HG02588 (cell line): ENCODE measurements at regions not wholly inside any gene's neighbourhood (a gene's known extent, or its start where the extent isn't known, plus 50 kb on each side); places are given as distances from the start of the nearest gene placed in this dataset.
A peak's percentile ranks its signal among the peaks of the same experiment; 100 is the strongest.

Experiments
- ATAC-seq: cut with Tn5 transposase; IDR thresholded peaks from one replicate; pipeline ENCODE4 v1.9.1; 2021; ENCODE audit warnings: mild to moderate bottlenecking, moderate library complexity; ENCODE audit not compliant: unreplicated experiment

GRCh38 chr3:31442755-31443154 is 90.0 kb upstream of the STT3B start:
- no peak for ATAC-seq

GRCh38 chr3:31444220-31445142 is 88.2 kb upstream of the STT3B start:
- no peak for ATAC-seq

GRCh38 chr3:31445701-31446100 is 87.0 kb upstream of the STT3B start:
- no peak for ATAC-seq

- ATAC-seq: peak; percentile 59
Observed at GRCh38 chr3:31448035-31448881, 84.5 kb upstream of the STT3B start.

GRCh38 chr3:31448882-31449243 is 83.9 kb upstream of the STT3B start:
- no peak for ATAC-seq

GRCh38 chr3:31449318-31449717 is 83.4 kb upstream of the STT3B start:
- no peak for ATAC-seq

DNA sequence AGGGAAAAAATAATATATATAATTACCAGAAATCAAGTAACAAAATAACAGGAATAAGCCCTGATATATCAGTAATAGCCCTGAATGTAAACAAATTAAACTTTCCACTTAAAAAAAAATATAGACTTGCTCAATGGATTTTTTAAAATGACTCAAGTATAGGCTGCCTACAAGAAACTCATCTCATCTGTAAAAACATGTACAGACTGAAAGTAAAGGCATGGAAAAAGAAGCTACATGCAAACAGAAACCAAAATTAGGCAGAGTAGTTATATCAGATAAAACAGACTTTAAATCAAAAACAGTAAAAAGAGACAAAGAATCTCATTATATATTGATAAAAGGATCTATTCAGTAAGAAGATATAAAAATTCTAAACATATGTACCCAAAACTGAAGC is 82.4 kb upstream of the STT3B start:
- no peak for ATAC-seq

DNA sequence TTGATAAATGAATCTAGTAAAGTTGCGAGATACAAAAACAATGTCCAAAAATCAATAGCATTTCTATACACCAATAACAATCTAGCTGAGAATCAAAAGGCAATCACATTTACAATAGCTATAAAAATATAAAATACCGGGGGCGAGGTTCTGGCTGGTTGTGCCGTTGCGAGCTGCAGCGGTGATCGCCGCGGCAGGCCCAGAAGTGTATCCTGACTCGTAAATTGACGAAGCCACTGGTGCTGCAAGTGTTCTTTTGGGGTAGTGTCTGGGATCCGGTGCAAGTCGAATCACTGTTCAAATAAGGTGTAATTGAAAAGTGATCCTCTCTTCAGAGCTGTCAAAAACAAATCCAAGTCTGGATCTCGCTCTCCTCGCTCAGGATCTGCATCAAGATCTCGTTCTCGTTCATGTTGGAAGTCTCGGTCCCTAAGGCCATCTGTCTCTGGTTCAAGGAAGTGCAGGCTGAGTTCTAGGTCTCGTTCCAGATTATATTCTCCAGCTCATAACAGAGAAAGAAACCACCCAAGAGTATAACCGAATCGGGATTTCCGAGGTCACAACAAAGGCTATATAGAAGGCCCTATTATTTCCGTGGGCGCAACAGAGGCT is 80.1 kb upstream of the STT3B start:
- no peak for ATAC-seq

DNA sequence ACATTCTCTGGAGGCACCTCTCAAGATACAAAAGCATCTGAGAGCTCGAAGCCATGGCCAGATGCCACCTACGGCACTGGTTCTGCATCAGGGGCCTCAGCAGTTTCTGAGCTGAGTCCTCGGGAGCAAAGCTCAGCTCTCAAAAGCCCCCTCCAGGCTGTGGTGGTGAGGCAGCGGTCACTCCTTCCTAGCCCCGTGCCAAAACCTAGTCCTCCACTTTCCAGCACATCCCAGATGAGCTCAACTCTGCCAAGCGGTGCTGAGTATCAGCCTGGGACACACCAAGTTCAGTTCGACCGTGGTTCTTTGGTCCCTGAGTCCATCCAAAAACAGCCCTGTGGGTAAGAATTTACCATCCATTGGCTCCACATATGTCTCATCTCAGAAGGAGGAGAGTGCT is 79.3 kb upstream of the STT3B start:
- no peak for ATAC-seq

DNA sequence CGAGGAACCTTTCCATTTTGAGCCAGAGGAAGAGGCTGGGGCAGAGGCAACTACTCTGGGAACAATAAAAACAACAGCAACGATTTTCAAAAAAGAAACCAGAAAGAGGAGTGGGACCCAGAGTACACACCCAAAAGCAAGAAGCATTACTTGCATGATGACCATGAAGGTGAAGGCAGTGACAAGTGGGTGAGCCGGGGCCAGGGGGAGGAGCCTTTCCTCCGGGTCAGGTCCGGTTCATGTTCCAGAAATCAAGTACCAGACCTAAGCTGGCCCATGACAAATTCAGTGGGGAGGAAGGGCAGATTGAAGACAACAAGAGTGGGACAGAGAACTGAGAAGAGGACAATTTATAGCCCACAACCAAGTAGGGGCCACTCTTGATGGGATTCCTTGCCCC is 77.2 kb upstream of the STT3B start:
- no peak for ATAC-seq

DNA sequence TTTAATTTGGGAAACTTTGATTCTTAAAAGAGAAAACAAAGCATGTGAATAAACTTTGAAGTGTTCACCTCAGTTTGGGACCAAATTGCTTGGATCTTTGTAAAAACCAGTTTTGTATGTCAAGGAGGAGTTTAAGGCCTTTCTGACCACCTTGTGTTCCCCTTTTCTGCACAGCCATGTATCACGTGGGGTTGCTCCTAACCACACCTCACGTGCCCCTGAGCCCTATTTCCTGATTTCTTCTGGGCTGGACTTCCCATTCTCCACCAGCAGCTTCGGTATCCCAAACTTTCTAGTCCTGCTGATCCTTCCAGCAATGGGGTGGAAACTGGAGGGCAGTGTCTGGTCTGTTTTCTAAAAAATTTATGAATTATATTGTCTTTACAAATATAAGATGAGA is 76.4 kb upstream of the STT3B start:
- ATAC-seq: no peak

DNA sequence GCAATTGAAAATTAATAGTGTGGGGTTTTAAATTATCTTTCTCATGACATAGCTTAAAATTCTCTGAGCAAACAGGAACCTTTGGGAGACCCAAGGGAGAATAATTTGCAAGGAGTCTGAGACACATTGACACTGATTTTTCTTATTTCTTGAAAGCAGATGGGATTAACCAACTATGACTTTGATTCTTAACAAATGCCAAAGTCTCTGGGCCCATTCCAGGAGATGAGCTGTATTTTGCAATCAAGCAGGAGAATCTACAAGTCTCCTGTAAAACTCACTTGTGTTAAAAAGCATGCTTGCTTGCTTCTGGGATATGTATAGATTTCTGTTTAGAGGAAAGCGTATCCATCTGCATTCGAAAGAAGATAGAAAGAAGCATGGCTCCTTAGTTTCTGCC is 71.3 kb upstream of the STT3B start:
- no peak for ATAC-seq

DNA sequence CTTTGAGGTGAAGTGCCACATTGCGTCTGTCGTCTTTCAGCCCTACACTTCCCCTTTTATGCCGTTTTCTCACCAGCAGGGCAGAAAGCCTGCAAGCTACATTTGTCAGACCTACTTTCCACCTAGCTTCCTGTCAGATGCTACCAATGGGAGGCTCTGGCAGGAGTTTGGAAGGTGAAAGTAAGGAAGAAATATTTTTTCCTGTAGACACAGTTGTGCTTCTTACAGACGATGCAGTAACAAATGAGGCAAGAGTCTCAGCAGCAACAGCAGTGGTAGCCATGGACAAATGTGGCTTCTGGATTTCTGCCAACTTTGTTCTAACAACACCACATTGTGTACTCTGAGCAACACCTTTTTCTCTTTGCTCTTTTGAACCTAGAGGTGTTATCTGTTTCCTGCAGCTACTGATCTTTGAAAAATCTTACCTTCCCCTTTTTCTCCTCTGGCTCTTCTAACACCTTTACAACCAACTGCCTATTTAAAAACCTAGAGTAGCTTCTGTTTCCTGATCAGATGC is 70.6 kb upstream of the STT3B start:
- ATAC-seq: peak; percentile 85

DNA sequence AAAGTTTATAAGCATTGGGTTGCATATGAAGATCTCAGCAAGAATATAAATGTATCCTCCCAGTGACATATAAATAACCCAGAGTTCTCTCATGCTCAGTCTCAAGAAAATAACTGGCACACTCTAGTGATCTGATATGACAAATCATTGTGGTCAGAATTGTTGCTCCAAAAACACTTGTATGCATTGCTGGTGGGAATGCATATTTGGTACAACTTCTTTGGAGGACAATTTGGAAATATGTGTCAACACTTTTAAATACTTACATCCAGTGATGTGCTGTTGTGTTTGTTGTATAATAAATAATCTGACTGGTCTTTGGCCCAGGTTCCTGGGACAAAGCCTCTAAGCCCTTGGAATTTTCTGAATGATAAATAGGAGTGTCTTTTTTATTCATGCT is 66.7 kb upstream of the STT3B start:
- no peak for ATAC-seq

DNA sequence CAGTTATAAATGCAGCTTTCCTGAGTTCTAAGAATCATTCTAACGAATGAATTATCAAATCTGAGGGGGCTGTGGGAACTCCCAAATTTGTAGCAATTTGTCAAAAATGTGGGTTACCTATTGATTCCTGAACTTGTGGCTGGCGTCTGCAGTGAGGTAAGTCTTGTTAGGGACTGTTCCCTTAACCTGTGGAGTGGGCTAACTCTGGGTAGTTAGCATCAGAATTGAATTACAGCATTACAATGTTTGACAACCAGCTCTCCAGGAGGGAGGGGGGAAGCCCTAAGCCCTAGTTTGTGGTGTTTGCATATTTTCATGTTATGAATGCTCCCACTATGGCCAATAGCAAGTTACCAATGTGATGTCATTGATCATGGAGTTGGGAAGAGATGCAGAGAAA is 65.9 kb upstream of the STT3B start:
- ATAC-seq: no peak

DNA sequence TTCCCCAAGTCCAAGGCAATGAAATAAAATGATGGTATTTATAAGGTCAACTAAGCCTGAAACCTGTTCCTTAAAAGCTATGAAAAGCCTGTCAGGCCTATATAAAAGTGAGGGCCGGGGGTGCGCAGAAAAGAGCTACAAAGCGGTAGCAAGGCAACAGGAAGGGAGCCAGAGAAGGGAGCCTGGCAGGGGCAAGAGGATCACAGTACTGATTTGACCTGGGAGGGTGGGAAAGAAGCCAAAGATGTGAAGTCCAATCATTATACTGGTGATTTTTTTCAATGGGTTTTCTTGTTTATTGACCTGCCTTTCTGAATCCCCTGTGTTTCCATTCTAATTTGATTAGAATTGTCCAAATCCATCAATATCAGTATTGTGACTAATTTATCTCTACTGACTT is 64.3 kb upstream of the STT3B start:
- no peak for ATAC-seq

- no peak for ATAC-seq
Observed at GRCh38 chr3:31469385-31469784, 63.3 kb upstream of the STT3B start.

DNA sequence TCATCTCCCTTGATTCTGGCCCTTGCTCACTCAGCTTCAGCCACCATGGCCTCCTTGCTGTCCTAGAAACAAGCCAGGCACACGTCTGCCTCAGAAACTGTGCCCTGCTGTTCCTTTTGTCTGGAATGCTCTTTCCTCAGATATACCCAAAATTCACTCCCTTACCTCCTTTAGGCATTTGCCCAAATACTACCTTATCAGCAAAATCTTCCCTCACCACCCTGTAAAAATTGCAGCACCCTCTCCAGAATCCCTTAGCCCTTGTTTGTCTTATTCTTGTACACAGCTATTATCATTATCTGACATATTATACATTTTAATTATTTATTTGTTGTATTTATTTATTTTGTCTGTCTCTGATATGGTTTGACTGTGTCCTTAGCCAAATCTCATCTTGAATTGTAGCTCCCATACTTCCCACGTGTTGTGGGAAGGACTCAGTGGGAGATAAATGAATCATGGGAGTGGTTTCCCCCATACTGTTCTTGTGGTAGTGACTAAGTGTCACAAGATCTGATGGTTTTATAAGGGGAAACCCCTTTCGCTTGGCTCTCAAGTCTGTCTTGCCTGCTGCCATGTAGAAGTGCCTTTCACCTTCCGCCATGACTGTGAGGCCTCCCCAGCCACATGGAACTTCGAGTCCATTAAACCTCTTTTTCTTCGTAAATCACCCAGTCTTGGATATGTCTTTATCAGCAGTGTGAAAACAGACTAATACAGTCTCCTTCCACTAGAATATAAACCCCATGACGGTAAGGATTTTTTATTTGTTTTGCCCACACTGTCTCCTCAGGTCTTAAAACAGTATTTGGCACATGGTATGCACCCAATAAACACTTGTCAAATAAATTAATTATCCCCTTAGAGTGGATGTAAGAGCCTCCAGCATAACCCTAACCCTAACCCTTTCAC is 60.0 kb upstream of the STT3B start:
- ATAC-seq: no peak

DNA sequence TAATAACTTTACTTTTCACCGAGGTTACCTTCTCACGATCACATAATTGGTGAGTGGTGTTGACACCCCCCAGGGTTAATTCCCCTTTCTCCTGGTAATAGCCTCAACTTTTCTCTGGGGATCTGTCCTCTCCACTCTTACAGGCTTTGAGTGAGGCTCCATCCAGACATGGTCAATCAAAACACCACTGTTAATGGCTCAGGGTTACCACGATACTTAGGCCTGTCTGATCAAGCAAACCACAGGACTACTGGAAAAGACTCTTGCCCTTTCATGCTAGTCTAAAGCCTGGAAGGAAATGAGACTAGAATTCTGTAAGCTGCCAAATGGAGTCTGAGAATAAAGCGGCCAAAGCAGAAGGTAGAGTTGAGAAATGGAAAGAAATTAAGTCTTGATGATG is 56.5 kb upstream of the STT3B start:
- ATAC-seq: no peak

DNA sequence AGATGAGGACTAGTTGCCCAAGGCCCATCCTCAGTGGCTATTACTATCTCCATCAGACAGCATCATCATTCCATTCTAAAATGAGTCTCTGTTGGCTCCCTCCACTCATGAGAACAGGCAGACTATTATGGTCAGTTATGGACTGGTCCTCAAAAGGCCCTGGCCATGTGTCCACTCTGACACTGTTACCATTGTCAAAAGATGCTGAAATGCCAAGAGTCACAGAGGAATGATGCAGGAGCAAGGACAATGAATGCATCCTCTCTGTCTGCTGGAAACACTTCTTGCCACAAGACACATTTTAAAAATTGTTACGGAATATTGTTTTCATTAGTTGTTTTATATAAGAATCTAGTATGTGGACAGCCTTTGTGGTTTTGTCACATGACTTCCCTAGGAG is 53.3 kb upstream of the STT3B start:
- no peak for ATAC-seq
